GM21786 (cell line): ENCODE measurements at regions not wholly inside any gene's neighbourhood (a gene's known extent, or its start where the extent isn't known, plus 50 kb on each side); places are given as distances from the start of the nearest gene placed in this dataset.

Experiments
- ATAC-seq: cut with Tn5 transposase; IDR thresholded peaks from one replicate; pipeline ENCODE4 v1.9.1; 2021; ENCODE audit not compliant: unreplicated experiment

DNA sequence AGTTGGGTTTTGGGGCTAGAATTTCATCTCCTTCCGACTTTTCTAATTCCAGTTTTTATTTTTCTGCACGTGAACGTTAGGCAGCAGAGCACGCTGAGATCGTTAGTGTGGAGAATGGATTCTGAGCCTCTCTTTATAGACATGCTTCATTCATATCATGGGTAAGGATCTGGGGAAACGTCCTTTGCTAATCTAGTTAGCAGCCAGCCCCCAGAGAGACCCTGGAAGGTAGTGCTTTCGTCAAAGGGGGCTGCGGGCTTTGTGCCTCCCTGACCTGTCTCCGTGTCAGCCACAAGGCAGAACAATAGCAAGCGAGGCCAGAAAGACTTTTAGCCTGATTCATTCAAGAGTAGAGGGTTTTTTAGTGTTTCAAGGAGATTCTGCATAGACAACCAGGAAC, 196.3 kb upstream of the KLF6 start:
- no peak for ATAC-seq

- ATAC-seq, result no peak
These were observed 195.7 kb upstream of the KLF6 start for GRCh38 chr10:3980660-3981059.

- no peak for ATAC-seq
These were observed 195.1 kb upstream of the KLF6 start for GRCh38 chr10:3980144-3980543.

GRCh38 chr10:3978761-3979160, 193.8 kb upstream of the KLF6 start:
- no peak for ATAC-seq

DNA sequence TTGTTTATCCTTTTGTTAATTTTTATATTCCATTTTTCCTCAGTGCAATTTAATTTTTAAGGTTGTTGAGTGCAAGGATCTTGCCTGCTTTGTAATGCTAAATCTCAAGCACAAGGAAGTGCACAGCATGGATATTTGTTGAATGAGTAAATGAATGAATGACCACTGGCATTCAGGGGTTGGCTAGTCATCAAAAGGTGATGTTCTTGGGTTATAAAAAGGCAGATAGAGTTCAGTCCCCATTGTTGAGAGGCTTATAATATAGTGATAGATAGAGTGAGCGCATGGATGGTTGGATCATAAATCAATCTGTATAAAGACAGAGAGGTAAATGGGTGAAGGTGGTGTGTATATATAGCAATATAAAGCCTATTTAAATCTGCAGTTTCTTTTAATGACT, 193.2 kb upstream of the KLF6 start:
- ATAC-seq, result no peak

- ATAC-seq, result no peak
These were observed 192.8 kb upstream of the KLF6 start for GRCh38 chr10:3977761-3978160.

DNA sequence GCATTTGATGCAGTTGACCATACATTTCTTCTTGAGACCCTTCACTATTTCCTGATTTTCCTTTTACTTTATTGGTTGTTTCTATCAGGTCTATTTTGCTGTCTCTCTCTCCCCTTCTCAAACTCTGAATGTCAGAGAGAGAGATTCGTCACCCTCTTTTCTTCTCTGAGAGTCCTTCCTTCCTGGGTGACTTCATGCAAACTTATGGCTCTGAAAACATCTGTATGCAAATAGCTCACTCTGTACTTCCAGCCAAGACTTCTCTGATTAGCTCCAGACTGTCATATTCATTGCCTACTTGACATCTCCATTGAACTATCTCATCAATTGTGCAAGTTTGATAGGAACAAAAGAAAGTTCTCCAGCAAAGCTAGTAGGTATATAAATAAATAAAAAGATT, 191.7 kb upstream of the KLF6 start:
- no peak for ATAC-seq

DNA sequence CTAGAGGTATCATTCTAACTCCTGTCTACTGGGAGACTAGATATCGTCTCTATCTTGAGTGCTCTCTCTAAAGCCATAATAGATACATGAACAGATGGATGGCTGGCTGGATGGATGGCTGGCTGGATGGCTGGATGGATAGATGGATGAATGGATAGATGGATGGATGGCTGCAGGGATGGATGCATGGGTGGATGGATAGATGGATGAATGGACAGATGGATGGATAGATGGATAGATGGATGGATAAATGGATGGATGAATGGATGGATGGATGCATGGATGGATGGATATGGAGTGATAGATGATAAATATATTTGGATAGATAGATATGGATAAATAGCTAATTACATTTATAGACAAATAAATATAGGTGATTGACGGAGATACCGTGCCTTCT, 191.2 kb upstream of the KLF6 start:
- no peak for ATAC-seq

GRCh38 chr10:3975016-3975415, 190.0 kb upstream of the KLF6 start:
- ATAC-seq, result no peak

GRCh38 chr10:3972460-3973301, 187.7 kb upstream of the KLF6 start:
- no peak for ATAC-seq

- no peak for ATAC-seq
These were observed 186.7 kb upstream of the KLF6 start for GRCh38 chr10:3971713-3972112.

DNA sequence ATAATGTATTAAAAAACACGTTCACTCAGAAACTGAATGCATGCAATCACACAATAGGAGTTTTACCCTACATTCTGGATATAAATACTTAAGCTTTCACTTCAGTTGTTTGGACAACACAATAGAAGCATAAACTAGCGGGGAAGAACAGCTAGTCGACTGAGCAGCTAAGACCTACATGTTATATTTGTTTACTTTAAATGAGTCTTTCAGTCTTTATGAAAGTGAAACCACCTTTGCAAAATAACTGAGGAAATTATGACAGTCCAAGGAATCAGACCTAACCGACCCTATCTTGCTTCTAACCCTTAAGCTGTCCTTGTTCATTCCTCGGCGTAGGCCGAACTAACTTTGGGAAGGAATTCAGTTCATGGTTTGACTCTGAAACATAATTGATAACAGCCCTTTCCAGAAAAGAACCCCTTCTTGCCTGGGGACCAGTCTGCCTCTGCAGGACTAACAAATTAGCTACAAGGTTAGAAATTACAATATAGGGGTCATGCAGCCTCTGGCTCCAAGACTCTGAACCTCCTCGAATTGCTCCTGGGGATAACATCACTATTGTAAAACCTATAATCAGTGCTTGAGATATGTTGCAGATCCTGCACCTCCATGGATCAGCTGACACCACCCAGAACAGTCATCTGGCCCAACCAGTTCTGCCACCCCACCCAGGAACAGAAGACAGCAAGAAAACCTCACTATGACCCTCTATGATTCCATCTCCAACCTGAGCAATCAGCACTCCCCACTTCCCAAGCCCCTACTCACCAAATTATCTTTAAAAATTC, 185.1 kb upstream of the KLF6 start:
- no peak for ATAC-seq

- no peak for ATAC-seq
These were observed 183.7 kb upstream of the KLF6 start for GRCh38 chr10:3968727-3969126.

DNA sequence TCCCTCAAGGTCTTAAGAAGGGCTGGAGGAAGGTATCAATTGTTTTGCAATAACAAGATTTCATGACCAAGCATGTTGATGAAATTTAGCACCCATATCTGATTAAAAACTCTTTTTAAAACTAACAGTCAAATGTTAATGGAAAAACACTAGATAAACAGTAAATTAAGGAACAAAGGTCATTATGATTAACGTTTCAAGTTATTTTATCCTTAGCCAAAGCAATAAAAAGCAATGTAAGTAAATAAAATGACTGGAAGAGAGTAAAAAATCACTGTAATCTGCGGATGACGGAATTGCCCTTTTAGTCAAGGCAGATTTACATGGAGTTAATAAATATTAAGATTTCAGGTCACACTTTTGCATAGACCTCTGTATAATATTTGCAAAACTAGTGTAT, 179.5 kb upstream of the KLF6 start:
- ATAC-seq, result no peak

- no peak for ATAC-seq
These were observed 178.2 kb upstream of the KLF6 start for GRCh38 chr10:3963191-3963673.

- ATAC-seq, result peak; percentile 48
These were observed 176.1 kb upstream of the KLF6 start for GRCh38 chr10:3961082-3961481.

DNA sequence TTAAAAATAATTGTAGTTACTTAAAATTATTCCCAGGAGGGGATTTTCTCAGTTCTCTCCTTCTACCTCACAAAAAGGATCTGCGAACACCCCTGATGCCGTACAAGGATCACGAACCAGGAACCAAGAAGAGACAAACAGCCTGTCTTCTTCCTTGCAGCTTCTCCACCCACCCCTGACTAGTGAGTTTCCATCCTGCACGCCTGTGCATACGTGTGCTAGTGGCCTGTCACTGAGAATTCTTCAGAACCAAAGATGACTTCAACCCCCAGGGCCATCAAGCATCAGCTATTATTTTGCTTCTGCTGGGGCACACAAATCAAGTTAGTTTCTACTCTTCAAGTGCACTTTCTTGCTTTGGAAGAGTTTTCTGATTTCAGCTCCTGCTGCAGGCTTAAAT, 175.5 kb upstream of the KLF6 start:
- peak; percentile 15 for ATAC-seq

GRCh38 chr10:3959370-3960325, 174.6 kb upstream of the KLF6 start:
- no peak for ATAC-seq

DNA sequence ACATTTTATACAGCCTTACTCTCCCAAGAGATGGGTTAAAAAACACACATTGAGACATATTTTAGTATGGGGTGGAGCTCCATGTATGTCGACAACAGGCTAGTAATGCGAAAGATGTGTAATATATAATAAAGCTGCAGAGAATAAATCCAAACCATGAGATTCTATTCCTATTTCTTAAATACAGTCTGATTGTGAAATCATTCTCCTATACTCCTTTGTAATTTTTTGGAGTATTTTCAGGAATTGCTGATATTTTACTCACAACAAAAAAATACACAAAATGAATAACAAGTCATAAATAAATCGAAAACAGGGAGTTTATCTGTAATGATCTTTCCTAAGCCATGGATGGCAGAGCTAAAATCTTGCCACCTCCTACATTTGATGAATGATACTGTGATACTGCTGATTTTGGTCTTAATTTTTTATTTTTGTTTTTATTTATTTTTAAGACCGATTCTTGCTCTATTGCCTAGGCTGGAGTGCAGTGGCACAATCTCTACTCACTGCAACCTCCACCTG, 173.5 kb upstream of the KLF6 start:
- no peak for ATAC-seq

DNA sequence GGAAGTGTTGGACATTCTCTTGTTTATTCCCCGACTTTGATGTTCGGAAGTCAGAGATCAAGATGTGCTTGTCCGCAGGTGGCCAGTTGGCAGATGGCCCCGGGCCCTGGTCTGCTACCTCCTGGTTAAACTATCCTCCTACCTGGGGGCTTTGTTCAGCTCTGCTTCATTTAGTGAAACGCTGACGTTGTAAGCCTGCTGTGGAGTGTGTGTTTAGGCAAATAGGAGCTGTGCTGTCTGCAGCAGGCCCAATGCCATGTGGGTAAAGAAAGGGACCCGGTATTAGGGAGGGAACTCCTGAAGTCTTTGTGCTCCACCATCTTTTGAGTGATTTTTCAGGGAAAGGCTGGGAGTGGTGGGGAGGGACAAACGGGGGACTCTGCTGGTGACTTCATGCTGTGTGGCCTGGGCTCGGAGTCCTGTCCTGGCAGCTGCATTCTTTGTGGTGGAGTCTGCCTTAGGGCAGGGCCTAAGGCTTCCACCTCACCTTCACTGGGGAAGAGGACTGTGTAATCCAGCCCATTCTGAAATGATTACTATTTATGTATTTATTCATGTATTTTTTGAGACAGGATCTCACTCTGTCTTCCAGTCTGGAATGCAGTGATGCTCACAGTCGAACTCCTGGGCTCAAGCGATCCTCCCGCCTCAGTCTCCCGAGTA, 171.1 kb upstream of the KLF6 start:
- ATAC-seq, result no peak
